Large intestine (tissue), 3 donors: ENCODE measurements at regions not wholly inside any gene's neighbourhood (a gene's known extent, or its start where the extent isn't known, plus 50 kb on each side); places are given as distances from the start of the nearest gene placed in this dataset.

Experiments used
- DNase-seq, 2 donors: peaks; one replicate each; pipeline versions ENCODE4 v3.0.0 to v3.0.0-alpha.2; 2013
- H3K27ac ChIP-seq: one replicate; pipeline ENCODE4 v1.5.1; 2013; ENCODE audit warnings: low read length
- H3K27me3 ChIP-seq: 2 replicates; pipeline ENCODE4 v1.6.1; 2013; ENCODE audit warnings: low read length; ENCODE audit not compliant: control insufficient read depth, insufficient read depth
- H3K36me3 ChIP-seq: 2 replicates; pipeline ENCODE4 v1.6.1; 2013; ENCODE audit warnings: low read length; ENCODE audit not compliant: control insufficient read depth, insufficient read depth
- H3K4me1 ChIP-seq: one replicate; pipeline ENCODE4 v1.6.1; 2013; ENCODE audit warnings: low read length; ENCODE audit not compliant: control insufficient read depth, insufficient read depth
- H3K4me3 ChIP-seq: one replicate; pipeline ENCODE4 v1.5.1; 2013; ENCODE audit warnings: low read length
- H3K9me3 ChIP-seq: one replicate; pipeline ENCODE4 v1.6.1; 2013; ENCODE audit warnings: mild to moderate bottlenecking, low read depth, low read length, moderate library complexity; ENCODE audit not compliant: control insufficient read depth
- WGBS: methylation state at CpG from one replicate; pipeline ENCODE4 v1.1.5; 2013; ENCODE audit warnings: low lambda C conversion rate; ENCODE audit not compliant: insufficient coverage; 5-methylcytosine and 5-hydroxymethylcytosine counted together

DNA sequence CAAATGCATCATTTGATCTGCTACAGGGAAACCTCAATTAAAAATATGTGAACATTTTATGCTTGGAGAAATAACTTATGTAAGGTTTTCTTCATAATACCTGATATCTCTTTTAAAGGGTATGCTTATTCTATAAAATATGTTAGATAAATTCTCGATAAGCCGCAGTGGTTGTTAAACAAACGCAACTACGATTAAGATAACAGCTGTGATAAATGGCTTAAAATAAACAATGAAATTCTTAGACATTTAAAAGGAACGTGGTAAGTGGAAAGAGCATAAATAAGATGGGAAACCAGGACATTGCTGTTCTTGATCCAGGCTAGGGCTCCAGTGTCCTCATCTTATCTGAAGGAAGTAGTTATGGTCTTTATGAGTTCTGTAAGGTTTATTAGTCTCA is 415.9 kb downstream of the CD83 start:
- WGBS = 20% methylated on average over 4 of the region's 5 CpGs
- Histone ChIP-seq H3K9me3 (no peaks in the 10 kb centered on the region), H3K27ac (no peak overlapping the region), H3K4me3 (no peak overlapping the region), H3K36me3 (no peaks in the 10 kb centered on the region), H3K4me1 (no peaks in the 10 kb centered on the region), H3K27me3 (no peaks in the 10 kb centered on the region)
- DNase-seq = no peak

GRCh38 chr6:14537030-14537429 is 419.5 kb downstream of the CD83 start:
- WGBS = no CpG with 5 or more reads among the region's 1 CpG
- H3K27ac ChIP-seq = no peak overlapping the region
- no peaks in the 10 kb centered on the region for H3K9me3 ChIP-seq
- no peaks in the 10 kb centered on the region for H3K27me3 ChIP-seq
- no peaks in the 10 kb centered on the region for H3K4me1 ChIP-seq
- H3K36me3 ChIP-seq = no peaks in the 10 kb centered on the region
- H3K4me3 ChIP-seq = no peak overlapping the region
- no peak for DNase-seq

DNA sequence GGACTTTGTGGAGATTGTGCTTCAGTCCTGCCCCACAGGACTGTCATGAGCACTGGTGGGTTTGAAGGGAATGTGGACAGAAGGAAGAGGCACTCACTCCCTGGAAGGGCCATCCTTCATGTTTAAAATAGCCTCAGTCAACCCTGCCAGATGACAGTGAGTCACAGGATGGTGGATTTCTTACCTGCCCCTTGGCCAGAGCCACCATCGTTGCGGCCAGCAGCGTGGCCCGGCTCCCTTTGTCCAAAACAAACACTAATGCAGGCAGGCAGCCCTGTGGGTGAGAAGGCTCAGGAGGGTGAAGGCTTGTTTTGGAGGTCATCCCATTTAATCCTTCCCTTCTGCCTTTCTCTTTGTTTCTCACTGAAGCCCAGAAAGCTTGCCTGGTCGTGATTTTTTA is 422.7 kb downstream of the CD83 start:
- Histone ChIP-seq H3K9me3 (no peaks in the 10 kb centered on the region), H3K4me3 (no peak overlapping the region), H3K27me3 (no peaks in the 10 kb centered on the region), H3K36me3 (no peaks in the 10 kb centered on the region), H3K4me1 (no peaks in the 10 kb centered on the region), H3K27ac (no peak overlapping the region)
- DNase-seq = no peak
- no CpG with 5 or more reads among the region's 5 CpGs for WGBS

- no peak overlapping the region for H3K27ac ChIP-seq
- no peaks in the 10 kb centered on the region for H3K4me1 ChIP-seq
- no peaks in the 10 kb centered on the region for H3K36me3 ChIP-seq
- no peaks in the 10 kb centered on the region for H3K27me3 ChIP-seq
- H3K4me3 ChIP-seq = no peak overlapping the region
- WGBS = 96% methylated on average over 3 of the region's 11 CpGs
- no peaks in the 10 kb centered on the region for H3K9me3 ChIP-seq
- DNase-seq = no peak
Observed at GRCh38 chr6:14540810-14541540, 423.4 kb downstream of the CD83 start.

GRCh38 chr6:14542670-14543366 is 425.2 kb downstream of the CD83 start:
- no peak for DNase-seq
- Histone ChIP-seq H3K27me3 (no peaks in the 10 kb centered on the region), H3K4me3 (no peak overlapping the region), H3K4me1 (no peaks in the 10 kb centered on the region), H3K36me3 (no peaks in the 10 kb centered on the region), H3K9me3 (no peaks in the 10 kb centered on the region), H3K27ac (no peak overlapping the region)
- 94% methylated on average over 3 of the region's 10 CpGs for WGBS

- no CpG with 5 or more reads among the region's 6 CpGs for WGBS
- DNase-seq = no peak
Observed at GRCh38 chr6:14543971-14544585, 426.5 kb downstream of the CD83 start.

DNA sequence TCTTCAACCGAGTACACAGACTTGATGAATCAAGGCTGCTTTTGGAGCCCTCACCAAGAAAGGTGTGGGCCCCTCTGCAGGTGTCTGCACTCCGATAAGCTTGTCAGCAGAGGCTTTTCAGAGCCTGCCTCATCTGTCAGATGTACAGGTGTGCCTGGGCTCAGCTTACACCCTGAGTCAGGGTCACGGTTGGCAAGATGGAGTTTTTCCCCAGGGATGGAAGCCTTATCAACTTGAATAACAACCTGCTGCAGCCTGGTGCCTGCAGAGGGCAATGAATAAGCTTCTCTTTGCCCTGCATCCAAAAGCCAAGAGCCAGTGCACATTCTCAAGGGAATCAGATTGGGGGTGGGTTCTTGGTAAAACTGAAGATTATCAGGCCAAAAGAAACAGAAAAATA is 427.1 kb downstream of the CD83 start:
- no CpG with 5 or more reads among the region's 3 CpGs for WGBS
- H3K27me3 ChIP-seq = no peaks in the 10 kb centered on the region
- H3K27ac ChIP-seq = no peak overlapping the region
- H3K9me3 ChIP-seq = no peaks in the 10 kb centered on the region
- peaks cover 9% of the 10 kb centered on the region for H3K4me1 ChIP-seq
- H3K4me3 ChIP-seq = no peak overlapping the region
- no peaks in the 10 kb centered on the region for H3K36me3 ChIP-seq
- DNase-seq = peak; percentile 16 to 42

More at GRCh38 chr6:14543971-14544585, 426.5 kb downstream of the CD83 start:
- no peaks in the 10 kb centered on the region for H3K36me3 ChIP-seq
- H3K9me3 ChIP-seq = no peaks in the 10 kb centered on the region
- H3K4me1 ChIP-seq = peaks cover 3% of the 10 kb centered on the region
- no peaks in the 10 kb centered on the region for H3K27me3 ChIP-seq
- H3K4me3 ChIP-seq = no peak overlapping the region
- H3K27ac ChIP-seq = no peak overlapping the region

GRCh38 chr6:14545496-14545895 is 427.9 kb downstream of the CD83 start:
- no peaks in the 10 kb centered on the region for H3K27me3 ChIP-seq
- no CpG with 5 or more reads among the region's 2 CpGs for WGBS
- no peak overlapping the region for H3K4me3 ChIP-seq
- no peaks in the 10 kb centered on the region for H3K9me3 ChIP-seq
- no peaks in the 10 kb centered on the region for H3K36me3 ChIP-seq
- peaks cover 17% of the 10 kb centered on the region for H3K4me1 ChIP-seq
- no peak overlapping the region for H3K27ac ChIP-seq
- no peak for DNase-seq

DNA sequence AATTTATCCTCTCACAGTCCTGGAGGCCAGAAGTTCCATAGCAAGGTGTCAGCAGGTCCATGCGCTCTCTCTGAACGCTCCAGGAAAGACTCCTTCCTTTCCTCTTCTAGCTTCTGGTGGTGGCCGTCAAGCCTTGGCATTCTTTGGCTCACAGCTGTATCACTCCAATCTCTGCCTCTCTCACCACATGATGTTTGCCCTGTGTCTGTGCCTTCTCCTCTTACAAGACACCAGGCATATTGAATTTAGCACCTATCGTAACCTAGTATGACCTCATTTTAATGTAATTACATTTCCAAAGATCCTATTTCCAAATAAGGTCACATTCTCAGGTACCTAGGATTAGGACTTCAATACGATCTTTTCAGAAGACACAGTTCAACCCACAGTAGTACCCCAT is 428.5 kb downstream of the CD83 start:
- Histone ChIP-seq H3K4me1 (peaks cover 19% of the 10 kb centered on the region), H3K4me3 (no peak overlapping the region), H3K9me3 (no peaks in the 10 kb centered on the region), H3K27ac (no peak overlapping the region), H3K27me3 (no peaks in the 10 kb centered on the region), H3K36me3 (no peaks in the 10 kb centered on the region)
- WGBS = 100% methylated on average over 1 of the region's 5 CpGs
- no peak for DNase-seq

DNA sequence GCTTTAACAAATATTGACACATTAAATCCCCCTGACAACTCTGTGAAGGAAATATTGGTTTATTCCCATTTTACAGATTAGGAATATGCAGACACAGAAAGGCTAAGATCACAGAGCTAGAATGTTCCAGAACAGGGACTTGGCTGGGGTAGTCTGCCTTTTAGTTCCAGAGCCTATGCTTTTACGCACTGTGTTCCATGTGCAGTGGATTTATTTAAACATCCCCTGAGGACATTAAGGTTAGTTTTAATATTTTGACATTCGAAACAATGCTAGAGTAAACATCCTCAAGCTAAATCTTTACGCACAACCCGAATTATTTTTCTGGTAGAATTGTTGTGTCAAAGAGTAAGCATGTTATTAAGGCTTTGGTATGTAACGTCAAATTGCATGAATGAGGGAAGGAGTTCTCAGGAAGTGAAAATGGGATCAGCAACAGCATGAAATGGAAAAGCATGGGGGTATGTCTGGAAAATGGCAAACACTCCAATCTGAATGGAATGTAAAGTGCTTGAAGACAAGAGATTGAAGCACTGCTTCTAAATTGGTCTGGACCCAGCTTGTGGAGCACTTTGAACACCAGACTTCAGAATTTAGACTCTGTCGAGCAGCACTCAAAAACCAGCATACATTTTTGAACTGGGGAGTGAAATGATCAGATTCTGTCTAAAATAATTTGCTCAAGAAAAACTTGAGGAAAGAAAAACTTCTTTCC is 429.9 kb downstream of the CD83 start:
- peaks cover 28% of the 10 kb centered on the region for H3K4me1 ChIP-seq
- no peak overlapping the region for H3K27ac ChIP-seq
- H3K4me3 ChIP-seq = no peak overlapping the region
- no peak for DNase-seq
- no peaks in the 10 kb centered on the region for H3K9me3 ChIP-seq
- WGBS = 73% methylated on average over 3 of the region's 6 CpGs
- no peaks in the 10 kb centered on the region for H3K27me3 ChIP-seq
- H3K36me3 ChIP-seq = no peaks in the 10 kb centered on the region
